Liver (tissue), 3 donors: ENCODE measurements at regions not wholly inside any gene's neighbourhood (a gene's known extent, or its start where the extent isn't known, plus 50 kb on each side); places are given as distances from the start of the nearest gene placed in this dataset.

Source experiments
- CTCF ChIP-seq: fragments of 150-350 bp; IDR thresholded peaks from 2 replicates; pipeline ENCODE4 v1.5.1; 2017; ENCODE audit warnings: improper control_type of control experiment, low read depth, low read length; ENCODE audit not compliant: missing input control
- GABPA ChIP-seq, 2 donors: IDR thresholded peaks in 1 of 2; conservative IDR thresholded peaks in 1 of 2; 2 replicates each; pipeline ENCODE4 v1.6.1; 2016; ENCODE audit warnings: antibody characterized with exemption in 2 of 2, mild to moderate bottlenecking in 1 of 2, moderate library complexity in 1 of 2
- HNF4A ChIP-seq, 2 donors: conservative IDR thresholded peaks; 2 replicates each; pipeline ENCODE4 v1.6.1; 2016; ENCODE audit warnings: antibody characterized with exemption in 2 of 2, mild to moderate bottlenecking in 2 of 2
- JUND ChIP-seq, 2 donors: IDR thresholded peaks; 2 replicates each; pipeline ENCODE4 v1.6.1; 2016; ENCODE audit warnings: antibody characterized with exemption in 2 of 2
- MAX ChIP-seq: IDR thresholded peaks from 2 replicates; pipeline ENCODE4 v1.6.1; 2016; ENCODE audit warnings: antibody characterized with exemption
- NR2F2 ChIP-seq: IDR thresholded peaks from 2 replicates; pipeline ENCODE4 v1.6.1; 2016; ENCODE audit warnings: antibody characterized with exemption
- RAD21 ChIP-seq, 2 donors: IDR thresholded peaks; 2 replicates each; pipeline ENCODE4 v1.6.1; 2016; ENCODE audit warnings: antibody characterized with exemption in 2 of 2, mild to moderate bottlenecking in 2 of 2
- REST ChIP-seq: IDR thresholded peaks from 2 replicates; pipeline ENCODE4 v1.6.1; 2016; ENCODE audit warnings: antibody characterized with exemption, mild to moderate bottlenecking
- RXRA ChIP-seq, 2 donors: IDR thresholded peaks; 2 replicates each; pipeline ENCODE4 v1.6.1; 2017 to 2018; ENCODE audit warnings: antibody characterized with exemption in 2 of 2, mild to moderate bottlenecking in 1 of 2
- SP1 ChIP-seq: IDR thresholded peaks from 2 replicates; pipeline ENCODE4 v1.6.1; 2018; ENCODE audit warnings: antibody characterized with exemption, mild to moderate bottlenecking
- YY1 ChIP-seq: IDR thresholded peaks from 2 replicates; pipeline ENCODE4 v1.6.1; 2016; ENCODE audit warnings: antibody characterized with exemption, mild to moderate bottlenecking
- ZBTB33 ChIP-seq: IDR thresholded peaks from 2 replicates; pipeline ENCODE4 v1.6.1; 2016; ENCODE audit warnings: antibody characterized with exemption
- donor health status: healthy.
- donor health status: healthy.

GRCh38 chr3:18111796-18112232, 313.3 kb downstream of the SATB1 start:
- TF ChIP-seq GABPA (IDR thresholded peaks at IDR 0.05 in 1 of 2, conservative IDR thresholded peaks at IDR 0.05 in 1 of 2) (no peak), HNF4A (conservative IDR thresholded peaks at IDR 0.05) (no peak), CTCF (no peak), MAX (no peak), RXRA (IDR thresholded peaks at IDR 0.05) (no peak), YY1 (no peak), SP1 (no peak), ZBTB33 (no peak), RAD21 (IDR thresholded peaks at IDR 0.05) (no peak), JUND (IDR thresholded peaks at IDR 0.05) (no peak), NR2F2 (no peak), REST (no peak)
